Hepatocyte (in vitro differentiated cells): ENCODE measurements at regions not wholly inside any gene's neighbourhood (a gene's known extent, or its start where the extent isn't known, plus 50 kb on each side); places are given as distances from the start of the nearest gene placed in this dataset.

ENCODE experiments used
- DNase-seq: peaks from one replicate; pipeline ENCODE4 v3.0.0-alpha.2; 2016; ENCODE audit warnings: low spot score
- H2AFZ ChIP-seq: fragments of 200-600 bp; sonication (generic); 2 replicates; pipeline ENCODE4 v1.6.0; 2016; ENCODE audit warnings: antibody characterized with exemption, mild to moderate bottlenecking
- H3K27ac ChIP-seq: fragments of 200-600 bp; sonication (generic); 2 replicates; pipeline ENCODE4 v1.5.1; 2016; ENCODE audit warnings: mild to moderate bottlenecking
- H3K27me3 ChIP-seq: fragments of 200-600 bp; sonication (generic); 2 replicates; pipeline ENCODE4 v1.6.1; 2016
- H3K36me3 ChIP-seq: fragments of 200-600 bp; sonication (generic); replicated peaks from 2 replicates; pipeline ENCODE4 v1.5.1; 2016; ENCODE audit warnings: low read depth; ENCODE audit not compliant: insufficient read depth
- H3K4me1 ChIP-seq: fragments of 200-600 bp; sonication (generic); 2 replicates; pipeline ENCODE4 v1.5.1; 2016; ENCODE audit warnings: mild to moderate bottlenecking, moderate library complexity; ENCODE audit not compliant: insufficient read depth
- H3K4me2 ChIP-seq: fragments of 200-600 bp; sonication (generic); 2 replicates; pipeline ENCODE4 v1.6.0; 2016
- H3K4me3 ChIP-seq: fragments of 200-600 bp; sonication (generic); 2 replicates; pipeline ENCODE4 v1.5.1; 2016; ENCODE audit warnings: mild to moderate bottlenecking
- H3K79me2 ChIP-seq: fragments of 200-600 bp; sonication (generic); 2 replicates; pipeline ENCODE4 v1.6.0; 2017; ENCODE audit warnings: mild to moderate bottlenecking
- H3K9me2 ChIP-seq: fragments of 200-600 bp; sonication (generic); replicated peaks from 2 replicates; pipeline ENCODE4 v1.6.0; 2017; ENCODE audit warnings: mild to moderate bottlenecking; ENCODE audit not compliant: insufficient read depth
- H3K9me3 ChIP-seq: fragments of 200-600 bp; sonication (generic); 2 replicates; pipeline ENCODE4 v1.5.1; 2016; ENCODE audit warnings: low read depth, mild to moderate bottlenecking
- H4K20me1 ChIP-seq: fragments of 200-600 bp; sonication (generic); 2 replicates; pipeline ENCODE4 v1.6.0; 2016; ENCODE audit warnings: mild to moderate bottlenecking; ENCODE audit not compliant: insufficient read depth, poor library complexity, severe bottlenecking
- CTCF ChIP-seq: fragments of 200-600 bp; sonication (generic); IDR thresholded peaks from 2 replicates; pipeline ENCODE4 v1.5.1; 2016; ENCODE audit warnings: antibody characterized with exemption, mild to moderate bottlenecking; ENCODE audit not compliant: poor library complexity
- EZH2 ChIP-seq: fragments of 200-600 bp; sonication (generic); IDR thresholded peaks from 2 replicates; pipeline ENCODE4 v1.6.1; 2016; ENCODE audit warnings: antibody characterized with exemption, mild to moderate bottlenecking, borderline replicate concordance
- EZH2phosphoT487 ChIP-seq: fragments of 200-600 bp; sonication (generic); IDR thresholded peaks from one replicate; pipeline ENCODE4 v1.6.1; 2018; ENCODE audit warnings: antibody characterized with exemption, mild to moderate bottlenecking, low read depth, moderate library complexity; ENCODE audit not compliant: unreplicated experiment, severe bottlenecking
- WGBS: methylation state at CpG from one replicate; pipeline ENCODE4 v1.1.6; 2016; ENCODE audit warnings: low lambda C conversion rate; ENCODE audit errors: missing lambda C conversion rate; 5-methylcytosine and 5-hydroxymethylcytosine counted together

GRCh38 chr7:131139462-131139861 lies 188.2 kb upstream of the MKLN1 start:
- Histone ChIP-seq H3K27me3 (no peaks in the 10 kb centered on the region), H3K36me3 (no peaks in the 10 kb centered on the region), H3K4me1 (no peaks in the 10 kb centered on the region), H3K4me3 (no peak overlapping the region), H2AFZ (no peak overlapping the region), H3K79me2 (no peaks in the 10 kb centered on the region), H3K9me3 (no peaks in the 10 kb centered on the region), H4K20me1 (no peaks in the 10 kb centered on the region), H3K4me2 (no peak overlapping the region), H3K27ac (no peak overlapping the region), H3K9me2 (no peaks in the 10 kb centered on the region)
- TF ChIP-seq EZH2phosphoT487 (no peak), EZH2 (no peak), CTCF (no peak)
- no peak for DNase-seq

GRCh38 chr7:131141443-131141967 lies 186.2 kb upstream of the MKLN1 start:
- H3K36me3 ChIP-seq = no peaks in the 10 kb centered on the region
- no peaks in the 10 kb centered on the region for H4K20me1 ChIP-seq
- H3K9me2 ChIP-seq = no peaks in the 10 kb centered on the region
- TF ChIP-seq EZH2phosphoT487 = no peak
- no peak for TF ChIP-seq CTCF
- TF ChIP-seq EZH2 = no peak
- H3K79me2 ChIP-seq = no peaks in the 10 kb centered on the region
- no peaks in the 10 kb centered on the region for H3K27me3 ChIP-seq
- H3K4me3 ChIP-seq = no peak overlapping the region
- no peak overlapping the region for H3K4me2 ChIP-seq
- no peaks in the 10 kb centered on the region for H3K4me1 ChIP-seq
- no peak overlapping the region for H2AFZ ChIP-seq
- H3K27ac ChIP-seq = no peak overlapping the region
- WGBS = 92% methylated on average over 6 of the region's 6 CpGs
- DNase-seq = no peak
- no peaks in the 10 kb centered on the region for H3K9me3 ChIP-seq

DNA sequence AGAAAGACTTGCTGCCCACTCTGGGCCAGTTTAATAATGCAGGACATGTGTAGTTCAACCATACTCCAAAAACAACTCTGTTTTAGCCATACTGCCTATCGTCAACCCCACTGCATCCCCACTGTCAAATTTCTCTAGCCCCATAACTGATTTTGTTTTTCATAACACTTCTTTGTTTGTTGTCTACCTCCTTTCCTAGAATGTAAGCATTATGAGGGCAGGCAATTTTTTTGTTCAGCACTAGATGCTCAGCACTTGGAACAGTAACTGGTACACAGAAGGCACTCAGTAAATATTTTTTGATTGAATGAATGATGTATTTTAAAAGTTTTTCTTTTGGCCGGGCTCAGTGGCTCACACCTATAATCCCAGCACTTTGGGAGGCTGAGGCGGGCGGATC lies 183.8 kb upstream of the MKLN1 start:
- WGBS = 93% methylated on average over 4 of the region's 4 CpGs
- Histone ChIP-seq H3K4me2 (no peak overlapping the region), H3K4me3 (no peak overlapping the region), H3K36me3 (no peaks in the 10 kb centered on the region), H3K79me2 (no peaks in the 10 kb centered on the region), H3K9me3 (no peaks in the 10 kb centered on the region), H3K4me1 (no peaks in the 10 kb centered on the region), H3K9me2 (no peaks in the 10 kb centered on the region), H2AFZ (no peak overlapping the region), H3K27me3 (no peaks in the 10 kb centered on the region), H4K20me1 (no peaks in the 10 kb centered on the region), H3K27ac (no peak overlapping the region)
- TF ChIP-seq CTCF (no peak), EZH2phosphoT487 (no peak), EZH2 (no peak)
- no peak for DNase-seq

GRCh38 chr7:131145026-131145425 lies 182.7 kb upstream of the MKLN1 start:
- Histone ChIP-seq H2AFZ (no peak overlapping the region), H3K4me2 (no peak overlapping the region), H4K20me1 (no peaks in the 10 kb centered on the region), H3K4me1 (no peaks in the 10 kb centered on the region), H3K27me3 (no peaks in the 10 kb centered on the region), H3K36me3 (no peaks in the 10 kb centered on the region), H3K4me3 (no peak overlapping the region), H3K79me2 (no peaks in the 10 kb centered on the region), H3K9me2 (no peaks in the 10 kb centered on the region), H3K9me3 (no peaks in the 10 kb centered on the region), H3K27ac (no peak overlapping the region)
- DNase-seq = no peak
- WGBS = 93% methylated on average over 8 of the region's 8 CpGs
- no peak for TF ChIP-seq EZH2phosphoT487
- TF ChIP-seq CTCF = no peak
- no peak for TF ChIP-seq EZH2
